ENCODE measurements at regions not wholly inside any gene's neighbourhood (a gene's known extent, or its start where the extent isn't known, plus 50 kb on each side); places are given as distances from the start of the nearest gene placed in this dataset.

GRCh38 chr2:139031722-139032121 is 251.5 kb upstream of the NXPH2 start:
- ATAC-seq, result peak; percentile 24
- Mint-ChIP-seq H3K27ac (no peak overlapping the region), H3K9me3 (peaks cover 12% of the 10 kb centered on the region), H3K36me3 (no peaks in the 10 kb centered on the region), H3K4me3 (no peak overlapping the region), H3K4me1 (no peaks in the 10 kb centered on the region)
- no peak for DNase-seq (ENCODE audit: low spot score in 2 of 2)

- Mint-ChIP-seq H3K36me3 (no peaks in the 10 kb centered on the region), H3K9me3 (peaks cover 21% of the 10 kb centered on the region), H3K27ac (no peak overlapping the region), H3K4me3 (no peak overlapping the region), H3K4me1 (no peaks in the 10 kb centered on the region)
- no peak for DNase-seq (ENCODE audit: low spot score in 2 of 2)
- ATAC-seq, result no peak
Observed at GRCh38 chr2:139020287-139020686, 240.1 kb upstream of the NXPH2 start.

GRCh38 chr2:139018252-139018651 is 238.1 kb upstream of the NXPH2 start:
- no peak overlapping the region for H3K27ac Mint-ChIP-seq
- no peaks in the 10 kb centered on the region for H3K4me1 Mint-ChIP-seq
- DNase-seq (ENCODE audit: low spot score in 2 of 2), result no peak
- no peaks in the 10 kb centered on the region for H3K36me3 Mint-ChIP-seq
- H3K4me3 Mint-ChIP-seq, result no peak overlapping the region
- peaks cover 32% of the 10 kb centered on the region for H3K9me3 Mint-ChIP-seq
- peak; percentile 16 for ATAC-seq

GRCh38 chr2:139007130-139007529 is 226.9 kb upstream of the NXPH2 start:
- H3K4me1 Mint-ChIP-seq, result no peaks in the 10 kb centered on the region
- H3K36me3 Mint-ChIP-seq, result no peaks in the 10 kb centered on the region
- no peaks in the 10 kb centered on the region for H3K9me3 Mint-ChIP-seq
- ATAC-seq (no peak), DNase-seq (ENCODE audit: low spot score in 2 of 2) (no peak)
- H3K4me3 Mint-ChIP-seq, result no peak overlapping the region
- H3K27ac Mint-ChIP-seq, result no peak overlapping the region

- Mint-ChIP-seq H3K9me3 (peaks cover 12% of the 10 kb centered on the region), H3K4me3 (no peak overlapping the region), H3K4me1 (no peaks in the 10 kb centered on the region), H3K36me3 (no peaks in the 10 kb centered on the region), H3K27ac (no peak overlapping the region)
- ATAC-seq (no peak), DNase-seq (ENCODE audit: low spot score in 2 of 2) (no peak)
Observed at GRCh38 chr2:139000131-139000785, 220.1 kb upstream of the NXPH2 start.

- ATAC-seq, result no peak
- Mint-ChIP-seq H3K4me1 (no peaks in the 10 kb centered on the region), H3K36me3 (no peaks in the 10 kb centered on the region), H3K4me3 (no peak overlapping the region), H3K9me3 (peaks cover 14% of the 10 kb centered on the region), H3K27ac (no peak overlapping the region)
- DNase-seq (ENCODE audit: low spot score in 2 of 2), result no peak
Observed at GRCh38 chr2:138997856-138998517, 217.8 kb upstream of the NXPH2 start.

GRCh38 chr2:138997346-138997745 is 217.2 kb upstream of the NXPH2 start:
- H3K36me3 Mint-ChIP-seq, result no peaks in the 10 kb centered on the region
- no peak overlapping the region for H3K4me3 Mint-ChIP-seq
- ATAC-seq, result no peak
- H3K9me3 Mint-ChIP-seq, result peaks cover 17% of the 10 kb centered on the region
- no peak for DNase-seq (ENCODE audit: low spot score in 2 of 2)
- H3K4me1 Mint-ChIP-seq, result no peaks in the 10 kb centered on the region
- no peak overlapping the region for H3K27ac Mint-ChIP-seq

- Mint-ChIP-seq H3K4me1 (no peaks in the 10 kb centered on the region), H3K36me3 (no peaks in the 10 kb centered on the region), H3K27ac (no peak overlapping the region), H3K4me3 (no peak overlapping the region), H3K9me3 (peaks cover 17% of the 10 kb centered on the region)
- DNase-seq (ENCODE audit: low spot score in 2 of 2) (no peak), ATAC-seq (no peak)
Observed at GRCh38 chr2:138994502-138994901, 214.3 kb upstream of the NXPH2 start.

- no peaks in the 10 kb centered on the region for H3K36me3 Mint-ChIP-seq
- peaks cover 25% of the 10 kb centered on the region for H3K9me3 Mint-ChIP-seq
- no peak for ATAC-seq
- H3K27ac Mint-ChIP-seq, result no peak overlapping the region
- no peak for DNase-seq (ENCODE audit: low spot score in 2 of 2)
- no peak overlapping the region for H3K4me3 Mint-ChIP-seq
- no peaks in the 10 kb centered on the region for H3K4me1 Mint-ChIP-seq
Observed at GRCh38 chr2:138985881-138986280, 205.7 kb upstream of the NXPH2 start.

- DNase-seq (ENCODE audit: low spot score in 2 of 2) (no peak), ATAC-seq (no peak)
- H3K36me3 Mint-ChIP-seq, result no peaks in the 10 kb centered on the region
- H3K27ac Mint-ChIP-seq, result no peak overlapping the region
- no peaks in the 10 kb centered on the region for H3K4me1 Mint-ChIP-seq
- H3K4me3 Mint-ChIP-seq, result no peak overlapping the region
- peaks cover 6% of the 10 kb centered on the region for H3K9me3 Mint-ChIP-seq
Observed at GRCh38 chr2:138979131-138979785, 199.1 kb upstream of the NXPH2 start.

GRCh38 chr2:138974651-138975050 is 194.5 kb upstream of the NXPH2 start:
- ATAC-seq (no peak), DNase-seq (ENCODE audit: low spot score in 2 of 2) (no peak)
- Mint-ChIP-seq H3K9me3 (peaks cover 5% of the 10 kb centered on the region), H3K36me3 (no peaks in the 10 kb centered on the region), H3K27ac (no peak overlapping the region), H3K4me1 (no peaks in the 10 kb centered on the region), H3K4me3 (no peak overlapping the region)

GRCh38 chr2:138964418-138964817 is 184.2 kb upstream of the NXPH2 start:
- Mint-ChIP-seq H3K4me3 (no peak overlapping the region), H3K36me3 (no peaks in the 10 kb centered on the region), H3K27ac (no peak overlapping the region), H3K4me1 (no peaks in the 10 kb centered on the region), H3K9me3 (peaks cover 5% of the 10 kb centered on the region)
- DNase-seq (ENCODE audit: low spot score in 2 of 2) (no peak), ATAC-seq (no peak)

GRCh38 chr2:138962686-138963085 is 182.5 kb upstream of the NXPH2 start:
- Mint-ChIP-seq H3K36me3 (no peaks in the 10 kb centered on the region), H3K27ac (no peak overlapping the region), H3K9me3 (peaks cover 9% of the 10 kb centered on the region), H3K4me3 (no peak overlapping the region), H3K4me1 (no peaks in the 10 kb centered on the region)
- DNase-seq (ENCODE audit: low spot score in 2 of 2) (no peak), ATAC-seq (no peak)

GRCh38 chr2:138960191-138960590 is 180.0 kb upstream of the NXPH2 start:
- ATAC-seq (no peak), DNase-seq (ENCODE audit: low spot score in 2 of 2) (no peak)
- no peaks in the 10 kb centered on the region for H3K36me3 Mint-ChIP-seq
- H3K4me3 Mint-ChIP-seq, result no peak overlapping the region
- peaks cover 13% of the 10 kb centered on the region for H3K9me3 Mint-ChIP-seq
- H3K27ac Mint-ChIP-seq, result no peak overlapping the region
- no peaks in the 10 kb centered on the region for H3K4me1 Mint-ChIP-seq

- ATAC-seq (no peak), DNase-seq (ENCODE audit: low spot score in 2 of 2) (no peak)
- H3K36me3 Mint-ChIP-seq, result no peaks in the 10 kb centered on the region
- H3K9me3 Mint-ChIP-seq, result peaks cover 14% of the 10 kb centered on the region
- H3K4me1 Mint-ChIP-seq, result no peaks in the 10 kb centered on the region
- H3K27ac Mint-ChIP-seq, result no peak overlapping the region
- no peak overlapping the region for H3K4me3 Mint-ChIP-seq
Observed at GRCh38 chr2:138959031-138959430, 178.8 kb upstream of the NXPH2 start.

- DNase-seq (ENCODE audit: low spot score in 2 of 2) (no peak), ATAC-seq (no peak)
- Mint-ChIP-seq H3K4me1 (no peaks in the 10 kb centered on the region), H3K36me3 (no peaks in the 10 kb centered on the region), H3K9me3 (peaks cover 13% of the 10 kb centered on the region), H3K27ac (no peak overlapping the region), H3K4me3 (no peak overlapping the region)
Observed at GRCh38 chr2:138956116-138956515, 175.9 kb upstream of the NXPH2 start.
